ENCODE measurements at regions not wholly inside any gene's neighbourhood (a gene's known extent, or its start where the extent isn't known, plus 50 kb on each side); places are given as distances from the start of the nearest gene placed in this dataset.

GRCh38 chr3:162141272-162141791, 644.7 kb downstream of the OTOL1 start:
- no peaks in the 10 kb centered on the region for H3K36me3 ChIP-seq
- peaks cover 19% of the 10 kb centered on the region for H3K4me1 ChIP-seq
- no peaks in the 10 kb centered on the region for H3K9me3 ChIP-seq (replicated peaks)
- no peak overlapping the region for H3K4me3 ChIP-seq
- intact Hi-C loops (cut with micrococcal nuclease), result no loop called here
- no peaks in the 10 kb centered on the region for H3K27me3 ChIP-seq (ENCODE audit: low read depth)
- no peak for TF ChIP-seq CTCF (IDR thresholded peaks at IDR 0.05; ENCODE audit: borderline replicate concordance)
- H3K27ac ChIP-seq (replicated peaks), result no peak overlapping the region
- no peak for DNase-seq

- TF ChIP-seq CTCF (IDR thresholded peaks at IDR 0.05; ENCODE audit: borderline replicate concordance), result no peak
- no peak for DNase-seq
- Histone ChIP-seq H3K4me3 (no peak overlapping the region), H3K4me1 (peaks cover 17% of the 10 kb centered on the region), H3K27ac (replicated peaks) (no peak overlapping the region), H3K27me3 (ENCODE audit: low read depth) (no peaks in the 10 kb centered on the region), H3K36me3 (no peaks in the 10 kb centered on the region), H3K9me3 (replicated peaks) (no peaks in the 10 kb centered on the region)
- intact Hi-C loops (cut with micrococcal nuclease), result no loop called here
Observed at GRCh38 chr3:162142511-162142910, 645.9 kb downstream of the OTOL1 start.

GRCh38 chr3:162143180-162143579, 646.6 kb downstream of the OTOL1 start:
- intact Hi-C loops (cut with micrococcal nuclease), result no loop called here

GRCh38 chr3:162147996-162148395, 651.4 kb downstream of the OTOL1 start:
- H3K27me3 ChIP-seq (ENCODE audit: low read depth), result no peaks in the 10 kb centered on the region
- no peak overlapping the region for H3K27ac ChIP-seq (replicated peaks)
- no peaks in the 10 kb centered on the region for H3K36me3 ChIP-seq
- no peak overlapping the region for H3K4me3 ChIP-seq
- TF ChIP-seq CTCF (IDR thresholded peaks at IDR 0.05; ENCODE audit: borderline replicate concordance), result no peak
- no peak for DNase-seq
- no peaks in the 10 kb centered on the region for H3K9me3 ChIP-seq (replicated peaks)
- H3K4me1 ChIP-seq, result no peaks in the 10 kb centered on the region
- intact Hi-C loops (cut with micrococcal nuclease), result no loop called here

More at GRCh38 chr3:162143180-162143579, 646.6 kb downstream of the OTOL1 start:
- no peak overlapping the region for H3K27ac ChIP-seq (replicated peaks)
- H3K36me3 ChIP-seq, result no peaks in the 10 kb centered on the region
- no peak for TF ChIP-seq CTCF (IDR thresholded peaks at IDR 0.05; ENCODE audit: borderline replicate concordance)
- no peaks in the 10 kb centered on the region for H3K27me3 ChIP-seq (ENCODE audit: low read depth)
- peaks cover 12% of the 10 kb centered on the region for H3K4me1 ChIP-seq
- DNase-seq, result no peak
- H3K9me3 ChIP-seq (replicated peaks), result no peaks in the 10 kb centered on the region
- no peak overlapping the region for H3K4me3 ChIP-seq

GRCh38 chr3:162150790-162151189, 654.2 kb downstream of the OTOL1 start:
- TF ChIP-seq CTCF (IDR thresholded peaks at IDR 0.05; ENCODE audit: borderline replicate concordance), result no peak
- intact Hi-C loops (cut with micrococcal nuclease), result no loop called here
- Histone ChIP-seq H3K9me3 (replicated peaks) (no peaks in the 10 kb centered on the region), H3K4me1 (no peaks in the 10 kb centered on the region), H3K4me3 (no peak overlapping the region), H3K36me3 (no peaks in the 10 kb centered on the region), H3K27ac (replicated peaks) (no peak overlapping the region), H3K27me3 (ENCODE audit: low read depth) (no peaks in the 10 kb centered on the region)
- DNase-seq, result no peak
